PC-9 (cell line): ENCODE measurements at regions not wholly inside any gene's neighbourhood (a gene's known extent, or its start where the extent isn't known, plus 50 kb on each side); places are given as distances from the start of the nearest gene placed in this dataset.
"Not testable (repeated sequence)": the region's sequence is repeated elsewhere in the genome, so short reads cannot be mapped to it uniquely, and the experiment has no call there.

ENCODE experiments used
- BruUV-seq: library from RNA; stranded (reverse); fragments of 400-500 nt; replicated peaks from 2 replicates; lab custom pipeline; 2021; lab: Mats Ljungman, UMichigan
- CTCF ChIA-PET: fragments of 300-600 bp; sonication (Branson Sonifier 250); formaldehyde crosslinking; loops from one replicate; lab custom pipeline; 2022; ENCODE audit warnings: antibody characterized with exemption; lab: Charles Lee
- POLR2A ChIA-PET: fragments of 300-600 bp; sonication (Branson Sonifier 250); formaldehyde crosslinking; loops from one replicate; lab custom pipeline; 2022; ENCODE audit warnings: antibody characterized with exemption; ENCODE audit not compliant: unreplicated experiment; lab: Charles Lee
- DNase-seq, 2 experiments: peaks; one replicate each; pipeline versions ENCODE4 v3.0.0 to v3.0.0-alpha.2; 2015 to 2022; ENCODE audit warnings: mixed read lengths in 1 of 2
- H2AFZ ChIP-seq: fragments of 200-600 bp; sonication (generic); 2 replicates; pipeline ENCODE4 v1.8.1; 2017; ENCODE audit warnings: antibody characterized with exemption
- H3F3A ChIP-seq: fragments of 200-600 bp; sonication (generic); 2 replicates; pipeline ENCODE4 v1.8.1; 2017; ENCODE audit warnings: antibody characterized with exemption, mild to moderate bottlenecking, low read depth; ENCODE audit not compliant: insufficient read depth
- H3K27ac ChIP-seq: fragments of 200-600 bp; sonication (generic); 2 replicates; pipeline ENCODE4 v1.6.1; 2016; ENCODE audit warnings: mixed run types
- H3K27me3 ChIP-seq: fragments of 200-600 bp; sonication (generic); 2 replicates; pipeline ENCODE4 v1.6.1; 2016; ENCODE audit warnings: low read depth, mixed run types; ENCODE audit not compliant: insufficient read depth
- H3K36me3 ChIP-seq: fragments of 200-600 bp; sonication (generic); 2 replicates; pipeline ENCODE4 v1.6.1; 2016; ENCODE audit warnings: low read depth, mixed run types
- H3K4me1 ChIP-seq: fragments of 200-600 bp; sonication (generic); replicated peaks from 2 replicates; pipeline ENCODE4 v1.6.1; 2016; ENCODE audit warnings: mixed run types; ENCODE audit not compliant: insufficient read depth
- H3K4me2 ChIP-seq: fragments of 200-600 bp; sonication (generic); 2 replicates; pipeline ENCODE4 v1.6.1; 2017; ENCODE audit warnings: mixed run types
- H3K4me3 ChIP-seq: fragments of 200-600 bp; sonication (generic); 2 replicates; pipeline ENCODE4 v1.6.1; 2016; ENCODE audit warnings: mixed run types
- H3K79me2 ChIP-seq: fragments of 200-600 bp; sonication (generic); 2 replicates; pipeline ENCODE4 v1.6.1; 2017; ENCODE audit warnings: low read depth, mixed run types
- H3K9me2 ChIP-seq: fragments of 200-600 bp; sonication (generic); 2 replicates; pipeline ENCODE4 v1.8.1; 2017; ENCODE audit warnings: mild to moderate bottlenecking; ENCODE audit not compliant: insufficient read depth
- H3K9me3 ChIP-seq: fragments of 200-600 bp; sonication (generic); 2 replicates; pipeline ENCODE4 v1.8.1; 2016; ENCODE audit warnings: low read depth; ENCODE audit not compliant: insufficient read depth
- H4K20me1 ChIP-seq: fragments of 200-600 bp; sonication (generic); 2 replicates; pipeline ENCODE4 v1.8.1; 2017; ENCODE audit not compliant: insufficient read depth
- CTCF ChIP-seq: fragments of 200-600 bp; sonication (generic); conservative IDR thresholded peaks from 2 replicates; pipeline ENCODE4 v1.6.1; 2017; ENCODE audit warnings: mixed run types, antibody characterized with exemption, mild to moderate bottlenecking, moderate library complexity
- EZH2 ChIP-seq: fragments of 200-600 bp; sonication (generic); IDR thresholded peaks from 2 replicates; pipeline ENCODE4 v1.8.0; 2017; ENCODE audit warnings: antibody characterized with exemption, low read depth
- intact Hi-C: fragments of 100-400 bp; cut with micrococcal nuclease; formaldehyde crosslinking; loops from one replicate; pipeline ENCODE4 v1.10.0; 2022; ENCODE audit not compliant: unreplicated experiment

DNA sequence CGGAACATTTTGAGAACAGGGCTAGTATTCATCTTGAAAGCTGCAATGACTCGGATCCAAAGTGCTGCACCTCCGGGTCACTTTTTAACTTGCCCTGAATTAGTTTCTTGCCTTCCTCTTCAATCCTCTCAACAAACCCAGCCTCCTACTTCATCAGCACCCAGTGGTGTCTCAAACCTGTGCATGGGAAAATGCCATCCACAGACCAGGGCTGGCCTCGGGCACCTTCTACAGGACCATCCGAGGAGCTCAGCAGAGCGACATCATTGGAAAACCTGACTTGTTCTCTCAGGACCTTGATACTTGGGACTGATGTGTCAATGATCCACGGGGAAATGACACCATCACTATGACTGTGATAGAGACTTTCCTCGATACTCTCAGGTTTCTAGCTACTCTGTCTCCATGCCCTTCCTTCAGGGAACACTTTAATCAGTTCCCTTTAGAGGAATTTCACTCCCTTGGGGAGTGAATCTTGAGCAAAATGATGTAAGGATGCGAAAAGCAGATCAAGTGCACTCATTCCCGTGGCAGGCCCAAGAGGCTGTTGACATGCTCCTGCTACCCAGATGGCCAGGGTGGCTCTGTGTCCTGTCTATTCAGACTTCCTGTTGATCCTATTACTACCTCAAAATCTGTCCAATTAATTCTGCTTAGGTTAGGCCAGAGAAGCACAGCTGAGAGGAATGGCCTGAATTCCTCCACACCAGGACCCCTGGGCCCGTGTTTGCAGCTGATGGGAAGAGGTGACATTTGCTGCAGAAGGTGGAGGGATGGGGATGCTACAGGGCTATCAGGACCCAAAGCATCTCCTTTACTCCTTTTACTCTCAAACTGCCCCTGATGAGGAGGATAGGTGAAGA, 96.5 kb upstream of the SLC25A48 start:
- ChIA-PET POLR2A (no interaction called here), CTCF (no interaction called here)
- Histone ChIP-seq H3K4me1 (no peaks in the 10 kb centered on the region), H3K27me3 (peaks cover 65% of the 10 kb centered on the region), H3K27ac (no peak overlapping the region), H2AFZ (no peak overlapping the region), H3K36me3 (no peaks in the 10 kb centered on the region), H3K79me2 (no peaks in the 10 kb centered on the region), H3F3A (no peaks in the 10 kb centered on the region), H3K9me2 (no peaks in the 10 kb centered on the region), H3K9me3 (no peaks in the 10 kb centered on the region), H4K20me1 (no peaks in the 10 kb centered on the region), H3K4me2 (no peak overlapping the region), H3K4me3 (no peak overlapping the region)
- intact Hi-C loops = no loop called here
- DNase-seq = no peak
- TF ChIP-seq EZH2 (no peak), CTCF (no peak)
- no TSS peak for BruUV-seq

DNA sequence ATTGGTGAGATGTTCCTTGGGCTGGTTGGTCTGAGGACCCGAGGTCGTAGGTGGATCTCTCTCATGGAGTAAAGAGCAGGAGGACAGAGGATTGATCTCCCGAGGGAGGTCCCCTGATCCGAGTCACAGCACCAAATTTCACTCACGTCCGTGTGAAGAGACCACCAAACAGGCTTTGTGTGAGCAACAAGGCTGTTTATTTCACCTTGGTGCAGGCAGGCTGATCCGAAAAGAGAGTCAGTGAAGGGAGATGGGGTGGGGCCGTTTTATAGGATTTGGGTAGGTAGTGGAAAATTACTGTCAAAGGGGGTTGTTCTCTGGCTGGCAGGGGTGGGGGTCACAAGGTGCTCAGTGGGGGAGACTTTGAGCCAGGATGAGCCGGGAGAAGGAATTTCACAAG, 97.5 kb upstream of the SLC25A48 start:
- H3K4me3 ChIP-seq, H2AFZ ChIP-seq, DNase-seq, H3K4me2 ChIP-seq, H3K79me2 ChIP-seq, H4K20me1 ChIP-seq, POLR2A ChIA-PET, H3K9me3 ChIP-seq, intact Hi-C loops, H3K27ac ChIP-seq, H3F3A ChIP-seq, H3K9me2 ChIP-seq, BruUV-seq, H3K36me3 ChIP-seq, CTCF ChIA-PET, H3K4me1 ChIP-seq: not testable (repeated sequence)
- H3K27me3 ChIP-seq = peaks cover 75% of the 10 kb centered on the region

- TF ChIP-seq CTCF (no peak), EZH2 (no peak)
- intact Hi-C loops = no loop called here
- H3K27ac ChIP-seq = no peak overlapping the region
- no peaks in the 10 kb centered on the region for H3K9me2 ChIP-seq
- DNase-seq = no peak
- no peak overlapping the region for H3K4me3 ChIP-seq
- peaks cover 76% of the 10 kb centered on the region for H3K27me3 ChIP-seq
- no peaks in the 10 kb centered on the region for H3K4me1 ChIP-seq
- no peak overlapping the region for H2AFZ ChIP-seq
- no peak overlapping the region for H3K4me2 ChIP-seq
- no TSS peak for BruUV-seq
- no peaks in the 10 kb centered on the region for H3K79me2 ChIP-seq
- ChIA-PET POLR2A (no interaction called here), CTCF (no interaction called here)
- no peaks in the 10 kb centered on the region for H3F3A ChIP-seq
- H4K20me1 ChIP-seq = no peaks in the 10 kb centered on the region
- no peaks in the 10 kb centered on the region for H3K36me3 ChIP-seq
- H3K9me3 ChIP-seq = no peaks in the 10 kb centered on the region
Observed at GRCh38 chr5:135735831-135736230, 98.6 kb upstream of the SLC25A48 start.

DNA sequence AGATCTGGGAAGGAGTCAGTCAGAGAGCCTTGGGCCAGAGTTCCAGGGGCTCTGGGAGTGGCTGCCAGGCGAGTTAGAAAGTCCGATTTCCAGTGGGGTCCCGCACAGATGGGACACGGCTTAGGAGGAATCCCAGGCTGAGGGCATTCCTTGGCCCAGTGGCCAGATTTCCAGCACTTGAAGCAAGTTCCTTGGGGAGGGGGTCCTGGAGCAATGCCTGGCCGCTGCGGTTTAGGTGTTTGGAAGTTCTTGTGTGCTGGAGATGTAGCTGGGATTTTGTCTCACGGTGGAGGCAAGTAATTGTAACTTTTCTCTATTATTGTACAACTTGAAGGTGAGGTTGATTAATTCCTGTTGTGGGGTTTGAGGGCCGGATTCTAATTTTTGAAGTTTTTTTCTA, 99.5 kb upstream of the SLC25A48 start:
- H2AFZ ChIP-seq, BruUV-seq, DNase-seq, H3K9me2 ChIP-seq, H3K4me3 ChIP-seq, intact Hi-C loops, H3K36me3 ChIP-seq, H3K79me2 ChIP-seq, H3K27ac ChIP-seq, H3K4me2 ChIP-seq, H3F3A ChIP-seq, H3K9me3 ChIP-seq, H3K4me1 ChIP-seq, POLR2A ChIA-PET, H4K20me1 ChIP-seq, CTCF ChIA-PET: not testable (repeated sequence)
- peaks cover 76% of the 10 kb centered on the region for H3K27me3 ChIP-seq

DNA sequence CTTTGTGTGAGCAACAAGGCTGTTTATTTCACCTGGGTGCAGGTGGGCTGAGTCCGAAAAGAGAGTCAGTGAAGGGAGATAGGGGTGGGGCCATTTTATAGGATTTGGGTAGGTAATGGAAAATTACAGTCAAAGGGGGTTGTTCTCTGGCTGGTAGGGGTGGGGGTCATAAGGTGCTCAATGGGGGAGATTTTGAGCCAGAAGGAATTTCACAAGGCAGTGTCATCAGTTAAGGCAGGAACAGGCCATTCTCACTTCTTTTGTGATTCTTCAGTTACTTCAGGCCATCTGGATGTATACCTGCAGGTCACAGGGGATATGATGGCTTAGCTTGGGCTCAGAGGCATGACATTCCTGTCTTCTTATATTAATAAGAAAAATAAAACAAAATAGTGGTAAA, 103.4 kb upstream of the SLC25A48 start:
- intact Hi-C loops, DNase-seq, POLR2A ChIA-PET: not testable (repeated sequence)

GRCh38 chr5:135730161-135730560, 104.3 kb upstream of the SLC25A48 start:
- H3K4me2 ChIP-seq, BruUV-seq, H3F3A ChIP-seq, DNase-seq, H3K4me3 ChIP-seq, H3K79me2 ChIP-seq, H3K9me2 ChIP-seq, H3K27ac ChIP-seq, H3K4me1 ChIP-seq, intact Hi-C loops, H3K9me3 ChIP-seq, H3K36me3 ChIP-seq, H4K20me1 ChIP-seq, H2AFZ ChIP-seq, CTCF ChIA-PET, POLR2A ChIA-PET: not testable (repeated sequence)
- peaks cover 52% of the 10 kb centered on the region for H3K27me3 ChIP-seq

More for the DNA sequence above, 103.4 kb upstream of the SLC25A48 start:
- CTCF ChIA-PET, H3K9me3 ChIP-seq, H3K9me2 ChIP-seq, H4K20me1 ChIP-seq, H3K4me3 ChIP-seq, H2AFZ ChIP-seq, H3K4me2 ChIP-seq, H3F3A ChIP-seq, H3K36me3 ChIP-seq, BruUV-seq, H3K4me1 ChIP-seq, H3K27ac ChIP-seq, H3K79me2 ChIP-seq: not testable (repeated sequence)
- H3K27me3 ChIP-seq = peaks cover 60% of the 10 kb centered on the region
